Aorta (tissue), 5 donors: ENCODE measurements at regions not wholly inside any gene's neighbourhood (a gene's known extent, or its start where the extent isn't known, plus 50 kb on each side); places are given as distances from the start of the nearest gene placed in this dataset.
"Not testable (repeated sequence)": the region's sequence is repeated elsewhere in the genome, so short reads cannot be mapped to it uniquely, and the experiment has no call there.

Experiments
- ATAC-seq: fragments of 200-7000 bp; cut with Tn5 transposase; one replicate; pipeline ENCODE4 v1.9.1; 2022; ENCODE audit warnings: moderate library complexity; ENCODE audit not compliant: low FRiP score
- DNase-seq, 2 donors: peaks; one replicate each; pipeline ENCODE4 v3.0.0-alpha.2; 2020
- H3K27ac ChIP-seq, 2 donors: one replicate each; pipeline ENCODE4 v1.5.1; 2013; ENCODE audit warnings: low read length in 2 of 2, mild to moderate bottlenecking in 2 of 2, moderate library complexity in 2 of 2, control low read depth in 1 of 2, inconsistent platforms in 1 of 2, low read depth in 1 of 2
- H3K27me3 ChIP-seq, 2 donors: one replicate each; pipeline ENCODE4 v1.6.1; 2013; ENCODE audit warnings: control low read depth in 1 of 2, low read length in 1 of 2, mild to moderate bottlenecking in 1 of 2, moderate library complexity in 1 of 2; ENCODE audit not compliant: insufficient read depth in 2 of 2, control insufficient read depth in 1 of 2
- H3K36me3 ChIP-seq, 2 donors: one replicate each; pipeline ENCODE4 v1.6.1; 2013; ENCODE audit warnings: control low read depth in 1 of 2, low read length in 1 of 2, mild to moderate bottlenecking in 1 of 2; ENCODE audit not compliant: insufficient read depth in 2 of 2, control insufficient read depth in 1 of 2
- H3K4me1 ChIP-seq, 2 donors: one replicate each; pipeline ENCODE4 v1.6.1; 2013; ENCODE audit warnings: low read length in 2 of 2, control low read depth in 1 of 2, mild to moderate bottlenecking in 1 of 2, moderate library complexity in 1 of 2; ENCODE audit not compliant: insufficient read depth in 2 of 2, control insufficient read depth in 1 of 2
- H3K4me3 ChIP-seq, 2 donors: one replicate each; pipeline ENCODE4 v1.5.1; 2013; ENCODE audit warnings: low read length in 2 of 2, control low read depth in 1 of 2, mild to moderate bottlenecking in 1 of 2
- H3K9me3 ChIP-seq: one replicate; pipeline ENCODE4 v1.6.1; 2013; ENCODE audit warnings: mild to moderate bottlenecking, low read length; ENCODE audit not compliant: control insufficient read depth
- WGBS, 2 donors: extraction: QIAGEN DNeasy Blood & Tissue Kit; methylation state at CpG; one replicate each; pipeline ENCODE4 v1.1.7; 2013; 5-methylcytosine and 5-hydroxymethylcytosine counted together
- intact Hi-C, 2 donors: fragments of 100-400 bp; cut with DNase I; formaldehyde crosslinking; loops; one replicate each; pipeline versions ENCODE4 v1.14.2 to v1.15.0; 2022
- donor health status: healthy with polysubstance abuse.
- donor health status: Bipolar disorder and iron deficiency.
- donor health status: DM: no; HTN: no; CAD: no.
- donor health status: DM: no; HTN: no; CAD: no.
- donor health status: DM: yes; HTN: yes; CAD: no.

- Histone ChIP-seq H3K4me1 (peaks cover 0 to 18% of the 10 kb centered on the region in 2 donors), H3K36me3 (no peaks in the 10 kb centered on the region), H3K4me3 (no peak overlapping the region), H3K27me3 (no peaks in the 10 kb centered on the region), H3K9me3 (no peaks in the 10 kb centered on the region), H3K27ac (peak overlapping the region; percentile 85 to 99)
- WGBS, 2 donors, result 8 to 10% methylated on average over 6 of the region's 6 CpGs
- ATAC-seq (peak; percentile 87), DNase-seq (no peak)
- intact Hi-C loops, result no loop called here
Observed at GRCh38 chr16:22694887-22695382, 119.0 kb upstream of the HS3ST2 start.

GRCh38 chr16:22695773-22696172 is 118.2 kb upstream of the HS3ST2 start:
- WGBS, 2 donors, result 95 to 98% methylated on average over 7 of the region's 7 CpGs
- ATAC-seq, H3K9me3 ChIP-seq, H3K4me3 ChIP-seq, H3K27me3 ChIP-seq, DNase-seq, intact Hi-C loops, H3K36me3 ChIP-seq: not testable (repeated sequence)
- Histone ChIP-seq H3K27ac (peak overlapping the region; percentile 90 to 99), H3K4me1 (peaks cover 0 to 18% of the 10 kb centered on the region in 2 donors)

GRCh38 chr16:22699356-22699755 is 114.6 kb upstream of the HS3ST2 start:
- no peaks in the 10 kb centered on the region for H3K9me3 ChIP-seq
- H3K27ac ChIP-seq, result no peak overlapping the region
- ATAC-seq (no peak), DNase-seq (no peak)
- 87 to 88% methylated on average over 5 of the region's 5 CpGs for WGBS, 2 donors
- intact Hi-C loops, result no loop called here
- H3K4me3 ChIP-seq, result no peak overlapping the region
- H3K36me3 ChIP-seq, result no peaks in the 10 kb centered on the region
- H3K27me3 ChIP-seq, result no peaks in the 10 kb centered on the region
- H3K4me1 ChIP-seq, result peaks cover 0 to 4% of the 10 kb centered on the region in 2 donors

GRCh38 chr16:22705799-22706198 is 108.2 kb upstream of the HS3ST2 start:
- Histone ChIP-seq H3K27me3 (no peaks in the 10 kb centered on the region), H3K4me3 (no peak overlapping the region), H3K36me3 (no peaks in the 10 kb centered on the region), H3K9me3 (no peaks in the 10 kb centered on the region), H3K27ac (no peak overlapping the region), H3K4me1 (no peaks in the 10 kb centered on the region)
- 20 to 25% methylated on average over 3 of the region's 3 CpGs for WGBS, 2 donors
- no peak for DNase-seq
- intact Hi-C loops, result no loop called here
- peak; percentile 26 for ATAC-seq

- peaks cover 4% of the 10 kb centered on the region for H3K9me3 ChIP-seq
- no peak overlapping the region for H3K4me3 ChIP-seq
- no peaks in the 10 kb centered on the region for H3K27me3 ChIP-seq
- DNase-seq (no peak), ATAC-seq (no peak)
- intact Hi-C loops, result no loop called here
- H3K27ac ChIP-seq, result no peak overlapping the region
- WGBS, 2 donors, result 89 to 91% methylated on average over 1 of the region's 1 CpG
- no peaks in the 10 kb centered on the region for H3K36me3 ChIP-seq
- H3K4me1 ChIP-seq, result no peaks in the 10 kb centered on the region
Observed at GRCh38 chr16:22710326-22710725, 103.6 kb upstream of the HS3ST2 start.

GRCh38 chr16:22711847-22712246 is 102.1 kb upstream of the HS3ST2 start:
- ATAC-seq (no peak), DNase-seq (no peak)
- Histone ChIP-seq H3K27ac (no peak overlapping the region), H3K27me3 (no peaks in the 10 kb centered on the region), H3K4me3 (no peak overlapping the region), H3K4me1 (peaks cover 0 to 2% of the 10 kb centered on the region in 2 donors), H3K9me3 (peaks cover 4% of the 10 kb centered on the region), H3K36me3 (no peaks in the 10 kb centered on the region)
- 89 to 93% methylated on average over 2 of the region's 2 CpGs for WGBS, 2 donors
- intact Hi-C loops, result no loop called here

- Histone ChIP-seq H3K36me3 (no peaks in the 10 kb centered on the region), H3K27ac (no peak overlapping the region), H3K4me3 (no peak overlapping the region), H3K27me3 (no peaks in the 10 kb centered on the region), H3K4me1 (peaks cover 0 to 4% of the 10 kb centered on the region in 2 donors), H3K9me3 (peaks cover 4% of the 10 kb centered on the region)
- DNase-seq (no peak), ATAC-seq (no peak)
- intact Hi-C loops, result no loop called here
- WGBS, 2 donors, result 87 to 88% methylated on average over 5 of the region's 5 CpGs
Observed at GRCh38 chr16:22712471-22712870, 101.5 kb upstream of the HS3ST2 start.

GRCh38 chr16:22718598-22718997 is 95.4 kb upstream of the HS3ST2 start:
- H3K36me3 ChIP-seq, DNase-seq, H3K27me3 ChIP-seq, H3K4me1 ChIP-seq, H3K9me3 ChIP-seq, H3K4me3 ChIP-seq, intact Hi-C loops, ATAC-seq, H3K27ac ChIP-seq: not testable (repeated sequence)
- WGBS, 2 donors, result 82 to 88% methylated on average over 2 of the region's 2 CpGs

- Histone ChIP-seq H3K4me1 (peaks cover 0 to 4% of the 10 kb centered on the region in 2 donors), H3K27ac (no peak overlapping the region), H3K27me3 (no peaks in the 10 kb centered on the region), H3K9me3 (no peaks in the 10 kb centered on the region), H3K4me3 (no peak overlapping the region), H3K36me3 (no peaks in the 10 kb centered on the region)
- DNase-seq (no peak), ATAC-seq (no peak)
- intact Hi-C loops, result no loop called here
- 41 to 50% methylated on average over 4 of the region's 4 CpGs for WGBS, 2 donors
Observed at GRCh38 chr16:22719945-22720344, 94.0 kb upstream of the HS3ST2 start.
